ENCODE measurements at regions not wholly inside any gene's neighbourhood (a gene's known extent, or its start where the extent isn't known, plus 50 kb on each side); places are given as distances from the start of the nearest gene placed in this dataset.

DNA sequence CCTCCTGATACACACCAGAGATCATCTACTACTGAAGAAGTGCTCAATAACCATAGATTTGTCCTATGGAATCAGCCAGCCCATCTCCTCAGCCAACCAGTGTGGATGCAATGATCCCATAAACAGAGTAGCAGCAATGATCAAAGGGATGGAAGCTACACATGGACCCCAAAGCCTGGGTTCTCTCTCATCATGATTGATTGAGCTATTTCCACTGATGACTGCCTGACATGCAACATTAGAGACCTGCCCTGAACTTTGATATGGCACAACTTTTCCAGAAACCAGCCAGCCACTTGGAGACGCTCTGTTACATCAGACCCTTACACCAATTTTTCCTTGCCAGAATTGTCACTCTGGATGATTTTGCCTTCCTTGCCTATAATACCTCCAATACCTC, 471.6 kb downstream of the BUD13 start (continued):
- TF ChIP-seq KDM5A (IDR thresholded peaks at IDR 0.05) (no peak), CBX8 (IDR thresholded peaks at IDR 0.05) (no peak)

DNA sequence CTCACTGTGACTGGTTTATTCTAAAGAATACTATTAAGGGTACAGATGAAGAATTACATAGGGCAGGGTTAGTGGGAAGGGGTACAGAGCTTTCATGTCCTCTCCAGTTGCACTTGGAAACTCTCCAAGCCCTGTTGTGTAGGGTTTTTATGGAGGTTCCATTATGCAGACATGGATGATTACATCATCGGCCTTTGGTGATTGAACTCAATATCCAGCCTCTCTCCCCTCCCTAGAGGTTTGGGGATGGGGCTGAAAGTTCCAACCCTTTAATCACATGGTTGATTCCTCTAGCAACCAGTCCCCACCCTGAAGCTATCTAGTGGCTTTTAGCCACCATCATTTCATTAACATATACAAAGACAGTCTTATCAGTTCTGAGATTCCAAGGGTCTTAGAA, 472.6 kb downstream of the BUD13 start:
- TF ChIP-seq FOXS1 (CRISPR knock-in tag; IDR thresholded peaks at IDR 0.05): no peak
- no peak for TF ChIP-seq RCOR1 (IDR thresholded peaks at IDR 0.05; ENCODE audit: low read depth, low read length)
- TF ChIP-seq CBX8 (IDR thresholded peaks at IDR 0.05): no peak
- no peak for TF ChIP-seq EP300 (IDR thresholded peaks at IDR 0.05)
- no peak for TF ChIP-seq HEYL (CRISPR knock-in tag; IDR thresholded peaks at IDR 0.05)
- no peak for TF ChIP-seq POLR2A (IDR thresholded peaks at IDR 0.05; ENCODE audit: low read length)
- no peak for TF ChIP-seq ZC3H11A (IDR thresholded peaks at IDR 0.05)
- TF ChIP-seq, protein P1, sequence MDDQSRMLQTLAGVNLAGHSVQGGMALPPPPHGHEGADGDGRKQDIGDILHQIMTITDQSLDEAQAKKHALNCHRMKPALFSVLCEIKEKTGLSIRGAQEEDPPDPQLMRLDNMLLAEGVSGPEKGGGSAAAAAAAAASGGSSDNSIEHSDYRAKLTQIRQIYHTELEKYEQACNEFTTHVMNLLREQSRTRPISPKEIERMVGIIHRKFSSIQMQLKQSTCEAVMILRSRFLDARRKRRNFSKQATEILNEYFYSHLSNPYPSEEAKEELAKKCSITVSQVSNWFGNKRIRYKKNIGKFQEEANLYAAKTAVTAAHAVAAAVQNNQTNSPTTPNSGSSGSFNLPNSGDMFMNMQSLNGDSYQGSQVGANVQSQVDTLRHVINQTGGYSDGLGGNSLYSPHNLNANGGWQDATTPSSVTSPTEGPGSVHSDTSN (IDR thresholded peaks at IDR 0.05): no peak
- TF ChIP-seq NR3C1 (IDR thresholded peaks at IDR 0.05): no peak
- no peak for TF ChIP-seq MYC (IDR thresholded peaks at IDR 0.05; ENCODE audit: borderline replicate concordance, low read length)
- TF ChIP-seq RNF2 (IDR thresholded peaks at IDR 0.05; ENCODE audit: borderline replicate concordance, low read depth): no peak
- TF ChIP-seq, protein P2, sequence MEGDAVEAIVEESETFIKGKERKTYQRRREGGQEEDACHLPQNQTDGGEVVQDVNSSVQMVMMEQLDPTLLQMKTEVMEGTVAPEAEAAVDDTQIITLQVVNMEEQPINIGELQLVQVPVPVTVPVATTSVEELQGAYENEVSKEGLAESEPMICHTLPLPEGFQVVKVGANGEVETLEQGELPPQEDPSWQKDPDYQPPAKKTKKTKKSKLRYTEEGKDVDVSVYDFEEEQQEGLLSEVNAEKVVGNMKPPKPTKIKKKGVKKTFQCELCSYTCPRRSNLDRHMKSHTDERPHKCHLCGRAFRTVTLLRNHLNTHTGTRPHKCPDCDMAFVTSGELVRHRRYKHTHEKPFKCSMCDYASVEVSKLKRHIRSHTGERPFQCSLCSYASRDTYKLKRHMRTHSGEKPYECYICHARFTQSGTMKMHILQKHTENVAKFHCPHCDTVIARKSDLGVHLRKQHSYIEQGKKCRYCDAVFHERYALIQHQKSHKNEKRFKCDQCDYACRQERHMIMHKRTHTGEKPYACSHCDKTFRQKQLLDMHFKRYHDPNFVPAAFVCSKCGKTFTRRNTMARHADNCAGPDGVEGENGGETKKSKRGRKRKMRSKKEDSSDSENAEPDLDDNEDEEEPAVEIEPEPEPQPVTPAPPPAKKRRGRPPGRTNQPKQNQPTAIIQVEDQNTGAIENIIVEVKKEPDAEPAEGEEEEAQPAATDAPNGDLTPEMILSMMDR (IDR thresholded peaks at IDR 0.05): no peak
- TF ChIP-seq KDM5A (IDR thresholded peaks at IDR 0.05): no peak
- TF ChIP-seq NFE2L2 (conservative IDR thresholded peaks at IDR 0.05; ENCODE audit: low read length): no peak
- no peak for TF ChIP-seq SREBF2 (IDR thresholded peaks at IDR 0.05)
- no peak for TF ChIP-seq MAFK (IDR thresholded peaks at IDR 0.05; ENCODE audit: partially characterized antibody)
- TF ChIP-seq, protein P3, sequence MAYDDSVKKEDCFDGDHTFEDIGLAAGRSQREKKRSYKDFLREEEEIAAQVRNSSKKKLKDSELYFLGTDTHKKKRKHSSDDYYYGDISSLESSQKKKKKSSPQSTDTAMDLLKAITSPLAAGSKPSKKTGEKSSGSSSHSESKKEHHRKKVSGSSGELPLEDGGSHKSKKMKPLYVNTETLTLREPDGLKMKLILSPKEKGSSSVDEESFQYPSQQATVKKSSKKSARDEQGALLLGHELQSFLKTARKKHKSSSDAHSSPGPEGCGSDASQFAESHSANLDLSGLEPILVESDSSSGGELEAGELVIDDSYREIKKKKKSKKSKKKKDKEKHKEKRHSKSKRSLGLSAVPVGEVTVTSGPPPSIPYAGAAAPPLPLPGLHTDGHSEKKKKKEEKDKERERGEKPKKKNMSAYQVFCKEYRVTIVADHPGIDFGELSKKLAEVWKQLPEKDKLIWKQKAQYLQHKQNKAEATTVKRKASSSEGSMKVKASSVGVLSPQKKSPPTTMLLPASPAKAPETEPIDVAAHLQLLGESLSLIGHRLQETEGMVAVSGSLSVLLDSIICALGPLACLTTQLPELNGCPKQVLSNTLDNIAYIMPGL (CRISPR knock-in tag; IDR thresholded peaks at IDR 0.05; ENCODE audit: borderline replicate concordance): no peak
- TF ChIP-seq HOXB5 (CRISPR knock-in tag; IDR thresholded peaks at IDR 0.05): no peak
- TF ChIP-seq GATA3 (IDR thresholded peaks at IDR 0.05; ENCODE audit: borderline replicate concordance): no peak
- DNase-seq (ENCODE audit: low read depth in 1 of 2, low spot score in 1 of 2): no peak
- FAIRE-seq: no peak
- POLR2A ChIA-PET: no interaction called here
- Histone ChIP-seq H3K4me1 (no peaks in the 10 kb centered on the region), H3K4me3 (no peak overlapping the region), H3K9me3 (no peaks in the 10 kb centered on the region), H3K27ac (no peak overlapping the region), H3K4me2 (no peak overlapping the region)
- no peak for ATAC-seq
- CTCF ChIA-PET: no interaction called here
- WGBS (ENCODE audit: missing lambda C conversion rate): 0% methylated on average over 1 of the region's 1 CpG

DNA sequence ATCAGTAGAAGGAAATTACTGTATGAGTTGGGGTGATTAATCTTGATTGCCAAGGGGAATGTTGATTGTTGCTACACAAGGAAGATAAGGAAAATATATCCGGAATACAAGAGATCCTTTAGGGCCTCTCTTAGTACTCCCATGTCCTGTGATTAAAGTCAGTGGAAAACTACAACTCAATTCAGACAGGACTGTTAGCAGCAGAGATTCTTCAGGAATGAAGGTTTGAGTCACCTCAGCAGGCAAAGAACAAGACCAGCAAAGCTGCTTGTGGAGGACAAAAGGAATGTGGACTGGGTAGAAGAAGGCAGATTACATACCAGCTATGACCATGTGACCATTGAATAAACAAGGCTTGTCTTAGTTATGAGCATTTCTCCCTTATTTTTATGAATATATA, 478.2 kb downstream of the BUD13 start:
- 0% methylated on average over 1 of the region's 1 CpG for WGBS (ENCODE audit: missing lambda C conversion rate)
- no peak for TF ChIP-seq PHF8 (IDR thresholded peaks at IDR 0.05; ENCODE audit: borderline replicate concordance, low read depth)
- Histone ChIP-seq H3K4me1 (no peaks in the 10 kb centered on the region), H3K4me2 (no peak overlapping the region), H3K4me3 (no peak overlapping the region), H3K27ac (no peak overlapping the region), H3K9me3 (no peaks in the 10 kb centered on the region)
- FAIRE-seq (no peak), ATAC-seq (no peak), DNase-seq (ENCODE audit: low read depth in 1 of 2, low spot score in 1 of 2) (peak in 1 of 2 experiments; percentile 10)
- ChIA-PET CTCF (no interaction called here), POLR2A (no interaction called here)

DNA sequence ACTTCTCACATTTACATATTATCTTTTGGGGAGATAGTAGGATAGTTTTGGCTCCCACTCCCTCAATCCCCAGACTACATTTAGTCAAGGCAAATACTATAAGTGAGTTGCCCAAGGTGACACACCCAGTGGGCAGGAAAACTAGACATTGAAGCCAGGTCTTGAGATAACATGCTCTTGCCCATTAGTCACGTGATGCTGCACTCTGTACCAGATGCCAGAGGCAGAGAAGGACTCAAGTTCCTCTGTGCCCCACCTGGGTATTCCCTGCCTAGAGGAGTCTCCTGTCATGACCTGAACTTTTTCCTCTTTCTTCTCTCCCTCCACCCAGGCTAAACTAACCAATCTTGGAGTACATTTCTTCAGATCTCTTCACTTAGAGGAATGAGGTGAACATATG, 484.9 kb downstream of the BUD13 start:
- no peak for FAIRE-seq
- POLR2A ChIA-PET: no interaction called here

More for the DNA sequence above, 484.9 kb downstream of the BUD13 start:
- no peak for TF ChIP-seq CEBPB (IDR thresholded peaks at IDR 0.05)
- no peak for TF ChIP-seq SREBF2 (IDR thresholded peaks at IDR 0.05)
- TF ChIP-seq EHMT2 (IDR thresholded peaks at IDR 0.05; ENCODE audit: low read depth): no peak
- no peaks in the 10 kb centered on the region for H3K9me3 ChIP-seq
- CTCF ChIA-PET: no interaction called here
- no peak overlapping the region for H3K4me2 ChIP-seq
- no peaks in the 10 kb centered on the region for H3K4me1 ChIP-seq
- no peak overlapping the region for H3K4me3 ChIP-seq
- 0% methylated on average over 1 of the region's 1 CpG for WGBS (ENCODE audit: missing lambda C conversion rate)
- DNase-seq (ENCODE audit: low read depth in 1 of 2, low spot score in 1 of 2) (no peak), ATAC-seq (no peak)
- no peak overlapping the region for H3K27ac ChIP-seq
